Endothelial cell of umbilical vein (primary cell): ENCODE measurements at regions not wholly inside any gene's neighbourhood (a gene's known extent, or its start where the extent isn't known, plus 50 kb on each side); places are given as distances from the start of the nearest gene placed in this dataset.

Experiments
- BruUV-seq: library from RNA; stranded (reverse); fragments of 400-500 nt; replicated peaks from 2 replicates; lab custom pipeline; 2021; lab: Mats Ljungman, UMichigan
- CTCF ChIA-PET: fragments of 300-600, 350-600 bp; sonication (Branson Sonifier 250); formaldehyde crosslinking; loops from one replicate; lab custom pipeline; 2021; ENCODE audit warnings: antibody characterized with exemption, inconsistent platforms; lab: Charles Lee
- POLR2A ChIA-PET: fragments of 300-600, 350-600 bp; sonication (Branson Sonifier 250); formaldehyde crosslinking; loops from one replicate; lab custom pipeline; 2021; ENCODE audit warnings: antibody characterized with exemption, inconsistent platforms; lab: Charles Lee
- DNase-seq: peaks from one replicate; pipeline ENCODE4 v3.0.0-alpha.2; 2011; ENCODE audit warnings: low read depth, low spot score
- FAIRE-seq: peaks from 2 replicates; lab custom pipeline; 2011; peaks lifted over from hg19 to GRCh38; lab: Jason Lieb, UNC
- H2AFZ ChIP-seq: 2 replicates; pipeline ENCODE4 v1.6.0; 2012; ENCODE audit warnings: low read depth, low read length, control low read depth, inconsistent platforms
- H3K27ac ChIP-seq: 2 replicates; pipeline ENCODE4 v1.5.1; 2011; ENCODE audit warnings: low read depth, mild to moderate bottlenecking, control low read depth, low read length, moderate library complexity; ENCODE audit not compliant: insufficient read depth
- H3K27me3 ChIP-seq, 2 experiments: 2 replicates each; pipeline versions ENCODE4 v1.6.0 to v1.6.1; 2011; ENCODE audit warnings: low read length in 2 of 2, mixed read lengths in 1 of 2; ENCODE audit not compliant: control insufficient read depth in 2 of 2, insufficient read depth in 2 of 2
- H3K36me3 ChIP-seq, 2 experiments: 2 replicates in 1 of 2; 3 replicates in 1 of 2; pipeline ENCODE4 v1.5.1; 2011; ENCODE audit warnings: low read length in 2 of 2, mild to moderate bottlenecking in 1 of 2, moderate library complexity in 1 of 2; ENCODE audit not compliant: control insufficient read depth in 2 of 2, insufficient read depth in 2 of 2; ENCODE audit errors: extremely low read depth in 1 of 2
- H3K4me1 ChIP-seq: 3 replicates; pipeline ENCODE4 v1.5.1; 2011; ENCODE audit warnings: mild to moderate bottlenecking, low read length; ENCODE audit not compliant: control insufficient read depth, insufficient read depth; ENCODE audit errors: extremely low read depth
- H3K4me2 ChIP-seq: 2 replicates; pipeline ENCODE4 v1.6.1; 2011; ENCODE audit warnings: low read length, control low read depth, mixed read lengths; ENCODE audit not compliant: insufficient read depth
- H3K4me3 ChIP-seq, 3 experiments: fragments of 200-600 bp in 1 of 3; sonication (generic), shearing (Covaris generic) in 1 of 3; replicated peaks in 1 of 3; 2 replicates each; pipeline ENCODE4 v1.5.1; 2011 to 2016; ENCODE audit warnings: control low read depth in 3 of 3, low read length in 3 of 3, mild to moderate bottlenecking in 2 of 3, inconsistent platforms in 1 of 3, low read depth in 1 of 3, moderate library complexity in 1 of 3; ENCODE audit not compliant: insufficient read depth in 1 of 3
- H3K79me2 ChIP-seq: 2 replicates; pipeline ENCODE4 v1.6.0; 2012; ENCODE audit warnings: low read length, inconsistent platforms; ENCODE audit not compliant: control insufficient read depth, insufficient read depth
- H3K9ac ChIP-seq: replicated peaks from 2 replicates; pipeline ENCODE3; 2011; ENCODE audit warnings: low read length, control low read depth; ENCODE audit not compliant: insufficient read depth; ENCODE audit errors: extremely low read depth
- H3K9me1 ChIP-seq: replicated peaks from 3 replicates; pipeline ENCODE4 v1.6.0; 2011; ENCODE audit warnings: mild to moderate bottlenecking, low read length; ENCODE audit not compliant: control insufficient read depth, insufficient read depth; ENCODE audit errors: extremely low read depth
- H3K9me3 ChIP-seq: replicated peaks from 2 replicates; pipeline ENCODE4 v1.5.1; 2012; ENCODE audit warnings: low read length, inconsistent platforms; ENCODE audit not compliant: control insufficient read depth, insufficient read depth
- H4K20me1 ChIP-seq: replicated peaks from 2 replicates; pipeline ENCODE3; 2011; ENCODE audit warnings: mild to moderate bottlenecking, low read length; ENCODE audit not compliant: control insufficient read depth, insufficient read depth; ENCODE audit errors: extremely low read depth
- CTCF ChIP-seq, 2 donors: IDR thresholded peaks; 1 replicate in 1 of 2; 2 replicates in 1 of 2; pipeline ENCODE4 v1.5.1; 2011; ENCODE audit warnings: low read length in 2 of 2, mild to moderate bottlenecking in 2 of 2, moderate library complexity in 2 of 2, control low read depth in 1 of 2, inconsistent platforms in 1 of 2, low read depth in 1 of 2; ENCODE audit not compliant: insufficient read depth in 1 of 2; ENCODE audit errors: extremely low read depth in 1 of 2
- EZH2 ChIP-seq: IDR thresholded peaks from 2 replicates; pipeline ENCODE4 v1.6.1; 2012; ENCODE audit warnings: borderline replicate concordance, low read depth, mild to moderate bottlenecking, moderate library complexity, low read length, inconsistent platforms; ENCODE audit not compliant: severe bottlenecking
- FOS ChIP-seq: IDR thresholded peaks from 2 replicates; pipeline ENCODE4 v1.6.1; 2011; ENCODE audit warnings: mild to moderate bottlenecking, low read length, moderate library complexity, borderline replicate concordance; ENCODE audit not compliant: insufficient read depth
- GATA2 ChIP-seq: IDR thresholded peaks from 2 replicates; pipeline ENCODE4 v1.7.0; 2011; ENCODE audit warnings: low read depth, mild to moderate bottlenecking, moderate library complexity, mixed read lengths, low read length; ENCODE audit not compliant: insufficient read length, insufficient read depth
- JUN ChIP-seq: IDR thresholded peaks from 2 replicates; pipeline ENCODE4 v1.6.1; 2011; ENCODE audit warnings: borderline replicate concordance, low read depth; ENCODE audit not compliant: insufficient read length, insufficient read depth
- MAX ChIP-seq: IDR thresholded peaks from 2 replicates; pipeline ENCODE4 v1.6.1; 2011; ENCODE audit not compliant: insufficient read depth, insufficient read length
- MYC ChIP-seq: IDR thresholded peaks from one replicate; pipeline ENCODE4 v1.6.1; 2011; ENCODE audit warnings: mild to moderate bottlenecking, low read depth, low read length
- POLR2A ChIP-seq: IDR thresholded peaks from 2 replicates; pipeline ENCODE4 v1.6.1; 2012; ENCODE audit warnings: low read depth, mild to moderate bottlenecking, control low read depth, low read length
- POLR2AphosphoS5 ChIP-seq: IDR thresholded peaks from 2 replicates; pipeline ENCODE4 v1.6.1; 2012; ENCODE audit warnings: low read depth, mild to moderate bottlenecking, control low read depth, low read length, moderate library complexity; ENCODE audit not compliant: insufficient read depth
- dilution Hi-C: fragments of 300-500 bp; cut with MboI; formaldehyde crosslinking; loops from one replicate; pipeline ENCODE4 v1.15.0; 2019; ENCODE audit warnings: low sequenced_read_pairs; ENCODE audit not compliant: extremely low pct_ligation_motif_present
- intact Hi-C: fragments of 100-400 bp; cut with micrococcal nuclease; formaldehyde crosslinking; loops from one replicate; pipeline ENCODE4 v1.10.0; 2022

- peaks cover 0 to 2% of the 10 kb centered on the region in 2 experiments for H3K27me3 ChIP-seq
- FAIRE-seq (no peak), DNase-seq (no peak)
- no peaks in the 10 kb centered on the region for H3K9me3 ChIP-seq
- no peak overlapping the region for H3K27ac ChIP-seq
- no peaks in the 10 kb centered on the region for H4K20me1 ChIP-seq
- no peaks in the 10 kb centered on the region for H3K36me3 ChIP-seq
- ChIA-PET CTCF (interaction anchor here (1.4 to 1.6 kb wide), 2 partner anchors 7 to 9 kb away, joined by 3 to 5 read pairs; no protein-coding TSS in a partner anchor), POLR2A (no interaction called here)
- TF ChIP-seq EZH2 = no peak
- TF ChIP-seq GATA2 = no peak
- no peak for TF ChIP-seq CTCF (IDR thresholded peaks at IDR 0.05; ENCODE audit: extremely low read depth in 1 of 2, insufficient read depth in 1 of 2, low read depth in 1 of 2, low read length in 2 of 2)
- no peak for TF ChIP-seq POLR2A
- no peak for TF ChIP-seq JUN
- no peak for TF ChIP-seq FOS
- no peak for TF ChIP-seq MYC
- no peak for TF ChIP-seq POLR2AphosphoS5
- no peak for TF ChIP-seq MAX
- H2AFZ ChIP-seq = no peak overlapping the region
- no peak overlapping the region for H3K4me3 ChIP-seq
- H3K9me1 ChIP-seq = no peaks in the 10 kb centered on the region
- BruUV-seq = no TSS peak
- H3K4me2 ChIP-seq = no peak overlapping the region
- dilution Hi-C loops = no loop called here
- H3K9ac ChIP-seq = no peak overlapping the region
- intact Hi-C loops = no loop called here
- H3K4me1 ChIP-seq = no peaks in the 10 kb centered on the region
- no peaks in the 10 kb centered on the region for H3K79me2 ChIP-seq
Observed at GRCh38 chr13:50303963-50304721, 288.9 kb downstream of the KCNRG start.
